Urothelium cell line (cell line): ENCODE measurements at regions not wholly inside any gene's neighbourhood (a gene's known extent, or its start where the extent isn't known, plus 50 kb on each side); places are given as distances from the start of the nearest gene placed in this dataset.
"Not testable (repeated sequence)": the region's sequence is repeated elsewhere in the genome, so short reads cannot be mapped to it uniquely, and the experiment has no call there.

Source experiments
- DNase-seq: peaks from one replicate; pipeline ENCODE4 v3.0.0; 2011; ENCODE audit warnings: low spot score, mixed read lengths
- FAIRE-seq: peaks from 2 replicates; lab custom pipeline; 2011; peaks lifted over from hg19 to GRCh38; lab: Jason Lieb, UNC

- peak; percentile 65 for FAIRE-seq
Observed at GRCh38 chr15:62649793-62650420, 392.6 kb upstream of the TPM1 start.

GRCh38 chr15:62653122-62653521 lies 389.4 kb upstream of the TPM1 start:
- no peak for FAIRE-seq
- no peak for DNase-seq

More at GRCh38 chr15:62649793-62650420, 392.6 kb upstream of the TPM1 start:
- peak; percentile 48 for DNase-seq

- DNase-seq (no peak), FAIRE-seq (peak; percentile 32)
Observed at GRCh38 chr15:62656071-62656470, 386.5 kb upstream of the TPM1 start.

- FAIRE-seq: peak; percentile 44
- DNase-seq: not testable (repeated sequence)
Observed at GRCh38 chr15:62657501-62657900, 385.0 kb upstream of the TPM1 start.

- FAIRE-seq: peak; percentile 71
Observed at GRCh38 chr15:62658498-62658897, 384.0 kb upstream of the TPM1 start.

GRCh38 chr15:62663547-62663946 lies 379.0 kb upstream of the TPM1 start:
- FAIRE-seq (no peak), DNase-seq (no peak)

More at GRCh38 chr15:62658498-62658897, 384.0 kb upstream of the TPM1 start:
- no peak for DNase-seq

GRCh38 chr15:62665449-62665848 lies 377.1 kb upstream of the TPM1 start:
- no peak for FAIRE-seq
- no peak for DNase-seq

GRCh38 chr15:62666046-62666445 lies 376.5 kb upstream of the TPM1 start:
- DNase-seq (no peak), FAIRE-seq (no peak)

- FAIRE-seq: no peak
- no peak for DNase-seq
Observed at GRCh38 chr15:62672268-62672667, 370.3 kb upstream of the TPM1 start.

- FAIRE-seq (no peak), DNase-seq (no peak)
Observed at GRCh38 chr15:62676891-62677290, 365.7 kb upstream of the TPM1 start.

- no peak for DNase-seq
- peak; percentile 30 for FAIRE-seq
Observed at GRCh38 chr15:62681939-62682896, 360.3 kb upstream of the TPM1 start.

GRCh38 chr15:62683192-62683591 lies 359.4 kb upstream of the TPM1 start:
- DNase-seq, FAIRE-seq: not testable (repeated sequence)

GRCh38 chr15:62684123-62684808 lies 358.3 kb upstream of the TPM1 start:
- DNase-seq (no peak), FAIRE-seq (no peak)

- DNase-seq: no peak
- no peak for FAIRE-seq
Observed at GRCh38 chr15:62691008-62691407, 351.5 kb upstream of the TPM1 start.

- FAIRE-seq (peak; percentile 91), DNase-seq (no peak)
Observed at GRCh38 chr15:62697636-62698035, 344.9 kb upstream of the TPM1 start.

- FAIRE-seq (peak; percentile 50), DNase-seq (no peak)
Observed at GRCh38 chr15:62698646-62699045, 343.9 kb upstream of the TPM1 start.

GRCh38 chr15:62706317-62706716 lies 336.2 kb upstream of the TPM1 start:
- DNase-seq (no peak), FAIRE-seq (no peak)

GRCh38 chr15:62708470-62708869 lies 334.1 kb upstream of the TPM1 start:
- DNase-seq: no peak
- FAIRE-seq: no peak

GRCh38 chr15:62709261-62709660 lies 333.3 kb upstream of the TPM1 start:
- DNase-seq: no peak
- no peak for FAIRE-seq

- no peak for DNase-seq
- FAIRE-seq: peak; percentile 44
Observed at GRCh38 chr15:62711691-62712454, 330.7 kb upstream of the TPM1 start.

GRCh38 chr15:62712455-62712839 lies 330.1 kb upstream of the TPM1 start:
- DNase-seq (no peak), FAIRE-seq (peak; percentile 80)
